Adrenal gland (tissue), 9 donors: ENCODE measurements at regions not wholly inside any gene's neighbourhood (a gene's known extent, or its start where the extent isn't known, plus 50 kb on each side); places are given as distances from the start of the nearest gene placed in this dataset.

Experiments
- DNase-seq, 7 donors: peaks; one replicate each; pipeline ENCODE4 v3.0.0-alpha.2; 2019 to 2020
- H3K27ac ChIP-seq, 5 donors: fragments of 200-600 bp; sonication (generic) in 4 of 5; 1 replicate in 3 of 5; 2 replicates in 2 of 5; pipeline versions ENCODE4 v1.5.1 to v1.8.0; 2016 to 2020; ENCODE audit warnings: mild to moderate bottlenecking in 1 of 5
- H3K27me3 ChIP-seq: fragments of 200-600 bp; 2 replicates; pipeline ENCODE4 v1.8.0; 2021
- H3K36me3 ChIP-seq, 2 donors: fragments of 200-600 bp; replicated peaks in 1 of 2; 1 replicate in 1 of 2; 2 replicates in 1 of 2; pipeline versions ENCODE4 v1.5.1 to v1.8.0; 2018 to 2022
- H3K4me1 ChIP-seq, 2 donors: fragments of 200-600 bp; replicated peaks in 1 of 2; 1 replicate in 1 of 2; 2 replicates in 1 of 2; pipeline versions ENCODE4 v1.5.1 to v1.8.0; 2018 to 2021
- H3K4me3 ChIP-seq, 4 donors: fragments of 200-600 bp; sonication (generic) in 3 of 4; one replicate each; pipeline ENCODE4 v1.5.1; 2016 to 2018
- H3K9me3 ChIP-seq, 3 donors: fragments of 200-600 bp; sonication (generic) in 1 of 3; replicated peaks in 1 of 3; 1 replicate in 2 of 3; 2 replicates in 1 of 3; pipeline versions ENCODE4 v1.5.1 to v1.8.0; 2016 to 2021
- CTCF ChIP-seq, 6 experiments: fragments of 450-650 bp in 4 of 6; fragments of 200-600 bp in 2 of 6; sonication (generic) in 1 of 6; IDR thresholded peaks; 1 replicate in 5 of 6; 2 replicates in 1 of 6; pipeline versions ENCODE4 v1.5.1 to v1.8.0; 2016 to 2021; ENCODE audit warnings: antibody characterized with exemption in 6 of 6, mild to moderate bottlenecking in 2 of 6, moderate library complexity in 1 of 6
- POLR2A ChIP-seq, 2 donors: fragments of 450-650 bp; IDR thresholded peaks; one replicate each; pipeline ENCODE4 v1.6.1; 2017; ENCODE audit warnings: antibody characterized with exemption in 2 of 2, mild to moderate bottlenecking in 2 of 2, moderate library complexity in 1 of 2
- WGBS, 4 donors: extraction: QIAGEN DNeasy Blood & Tissue Kit in 2 of 4; methylation state at CpG; one replicate each; pipeline versions ENCODE4 v1.1.5 to v1.1.7; 2013 to 2017; 5-methylcytosine and 5-hydroxymethylcytosine counted together
- intact Hi-C, 2 donors: fragments of 100-400 bp; cut with DNase I; formaldehyde crosslinking; loops; one replicate each; pipeline versions ENCODE4 v1.14.1 to v1.15.0; 2022 to 2023
- donor health status: healthy with polysubstance abuse.
- donor health status: Bipolar disorder and iron deficiency.
- donor health status: DM: yes; HTN: yes; CAD: no.
- donor health status: DM: no; HTN: no; CAD: no.
- donor health status: DM: no; HTN: no; CAD: no.

GRCh38 chr5:99004960-99005359 is 76.2 kb upstream of the CHD1 start:
- peaks cover 0 to 6% of the 10 kb centered on the region in 2 donors for H3K4me1 ChIP-seq
- peaks cover 0 to 4% (median 0%) of the 10 kb centered on the region in 3 donors for H3K9me3 ChIP-seq
- TF ChIP-seq POLR2A (IDR thresholded peaks at IDR 0.05) = no peak
- no peak for TF ChIP-seq CTCF (IDR thresholded peaks at IDR 0.05)
- H3K27me3 ChIP-seq = no peaks in the 10 kb centered on the region
- intact Hi-C loops = no loop called here
- H3K27ac ChIP-seq = no peak overlapping the region
- 40 to 55% (median 42%) methylated on average over 1 of the region's 1 CpG for WGBS, 4 donors
- H3K36me3 ChIP-seq = no peaks in the 10 kb centered on the region
- no peak overlapping the region for H3K4me3 ChIP-seq
- no peak for DNase-seq

GRCh38 chr5:99000876-99001275 is 72.1 kb upstream of the CHD1 start:
- TF ChIP-seq POLR2A (IDR thresholded peaks at IDR 0.05) = no peak
- no peak for TF ChIP-seq CTCF (IDR thresholded peaks at IDR 0.05)
- 40 to 62% (median 55%) methylated on average over 1 of the region's 1 CpG for WGBS, 4 donors
- no peak overlapping the region for H3K4me3 ChIP-seq
- no peaks in the 10 kb centered on the region for H3K36me3 ChIP-seq
- no peak overlapping the region for H3K27ac ChIP-seq
- DNase-seq = no peak
- peaks cover 0 to 4% (median 0%) of the 10 kb centered on the region in 3 donors for H3K9me3 ChIP-seq
- no peaks in the 10 kb centered on the region for H3K27me3 ChIP-seq
- intact Hi-C loops = no loop called here
- H3K4me1 ChIP-seq = peaks cover 0 to 4% of the 10 kb centered on the region in 2 donors

- TF ChIP-seq CTCF (IDR thresholded peaks at IDR 0.05) = no peak
- no peak for TF ChIP-seq POLR2A (IDR thresholded peaks at IDR 0.05)
- Histone ChIP-seq H3K27ac (no peak overlapping the region), H3K4me1 (no peaks in the 10 kb centered on the region), H3K27me3 (no peaks in the 10 kb centered on the region), H3K4me3 (no peak overlapping the region), H3K9me3 (peaks cover 0 to 4% (median 0%) of the 10 kb centered on the region in 3 donors), H3K36me3 (no peaks in the 10 kb centered on the region)
- intact Hi-C loops = no loop called here
- no peak for DNase-seq
- WGBS, 4 donors = 82 to 91% (median 88%) methylated on average over 3 of the region's 3 CpGs
These were observed 71.4 kb upstream of the CHD1 start for GRCh38 chr5:99000221-99000620.

GRCh38 chr5:98999631-99000030 is 70.8 kb upstream of the CHD1 start:
- Histone ChIP-seq H3K27me3 (no peaks in the 10 kb centered on the region), H3K27ac (no peak overlapping the region), H3K4me1 (no peaks in the 10 kb centered on the region), H3K9me3 (peaks cover 0 to 4% (median 0%) of the 10 kb centered on the region in 3 donors), H3K4me3 (no peak overlapping the region), H3K36me3 (no peaks in the 10 kb centered on the region)
- TF ChIP-seq POLR2A (IDR thresholded peaks at IDR 0.05) = no peak
- no peak for TF ChIP-seq CTCF (IDR thresholded peaks at IDR 0.05)
- intact Hi-C loops = no loop called here
- no peak for DNase-seq
- WGBS, 4 donors = 71 to 87% (median 80%) methylated on average over 4 of the region's 4 CpGs
